ENCODE measurements at regions not wholly inside any gene's neighbourhood (a gene's known extent, or its start where the extent isn't known, plus 50 kb on each side); places are given as distances from the start of the nearest gene placed in this dataset.

DNA sequence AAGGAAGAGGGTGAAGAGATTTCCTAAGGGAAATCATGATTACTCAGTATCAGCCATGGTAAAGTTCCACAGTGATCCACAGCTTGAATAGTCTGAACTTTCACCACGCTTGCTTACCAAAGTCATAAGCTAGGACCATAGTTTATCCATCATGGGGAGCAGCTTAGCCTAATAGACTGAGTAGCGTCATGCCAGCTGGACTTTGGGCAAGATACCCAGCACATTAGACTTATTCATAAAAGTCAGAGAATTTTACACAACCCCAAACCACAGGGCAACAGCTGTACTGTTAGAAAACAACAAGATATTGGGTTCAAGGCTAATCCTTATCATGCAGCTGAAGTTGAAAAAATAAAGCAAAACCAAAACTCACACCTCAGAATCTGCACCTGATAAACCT lies 491.0 kb downstream of the XPNPEP1 start:
- Histone ChIP-seq H3K4me1 (ENCODE audit: control insufficient read depth in 4 of 4, insufficient read depth in 4 of 4, low read length in 3 of 4) (no peaks in the 10 kb centered on the region), H3K27me3 (ENCODE audit: control insufficient read depth in 4 of 4, insufficient read depth in 4 of 4, low read length in 3 of 4) (no peaks in the 10 kb centered on the region), H3K4me3 (ENCODE audit: low read depth in 1 of 3, low read length in 3 of 3) (no peak overlapping the region), H3K9ac (ENCODE audit: low read depth in 1 of 2, low read length in 2 of 2) (no peak overlapping the region), H3K9me3 (ENCODE audit: control insufficient read depth in 4 of 4, low read length in 3 of 4) (no peaks in the 10 kb centered on the region), H3K36me3 (ENCODE audit: control insufficient read depth in 4 of 4, insufficient read depth in 3 of 4, low read depth in 1 of 4, low read length in 3 of 4) (no peaks in the 10 kb centered on the region), H3K27ac (ENCODE audit: low read depth in 1 of 2, low read length in 2 of 2) (no peak overlapping the region)
- 86% methylated on average over 2 of the region's 2 CpGs for WGBS
- no peak for DNase-seq (ENCODE audit: low spot score)
- no peak for TF ChIP-seq HNF4G (IDR thresholded peaks at IDR 0.05)
- no peak for TF ChIP-seq TAF1 (conservative IDR thresholded peaks at IDR 0.05)
- TF ChIP-seq FOXA1 (IDR thresholded peaks at IDR 0.05): no peak
- no peak for TF ChIP-seq RXRA (IDR thresholded peaks at IDR 0.05)
- TF ChIP-seq, protein P1, sequence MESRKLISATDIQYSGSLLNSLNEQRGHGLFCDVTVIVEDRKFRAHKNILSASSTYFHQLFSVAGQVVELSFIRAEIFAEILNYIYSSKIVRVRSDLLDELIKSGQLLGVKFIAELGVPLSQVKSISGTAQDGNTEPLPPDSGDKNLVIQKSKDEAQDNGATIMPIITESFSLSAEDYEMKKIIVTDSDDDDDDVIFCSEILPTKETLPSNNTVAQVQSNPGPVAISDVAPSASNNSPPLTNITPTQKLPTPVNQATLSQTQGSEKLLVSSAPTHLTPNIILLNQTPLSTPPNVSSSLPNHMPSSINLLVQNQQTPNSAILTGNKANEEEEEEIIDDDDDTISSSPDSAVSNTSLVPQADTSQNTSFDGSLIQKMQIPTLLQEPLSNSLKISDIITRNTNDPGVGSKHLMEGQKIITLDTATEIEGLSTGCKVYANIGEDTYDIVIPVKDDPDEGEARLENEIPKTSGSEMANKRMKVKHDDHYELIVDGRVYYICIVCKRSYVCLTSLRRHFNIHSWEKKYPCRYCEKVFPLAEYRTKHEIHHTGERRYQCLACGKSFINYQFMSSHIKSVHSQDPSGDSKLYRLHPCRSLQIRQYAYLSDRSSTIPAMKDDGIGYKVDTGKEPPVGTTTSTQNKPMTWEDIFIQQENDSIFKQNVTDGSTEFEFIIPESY (IDR thresholded peaks at IDR 0.05): no peak
- TF ChIP-seq HNF4A (conservative IDR thresholded peaks at IDR 0.05): no peak
- no peak for TF ChIP-seq JUND (IDR thresholded peaks at IDR 0.05)
- no peak for TF ChIP-seq SP1 (IDR thresholded peaks at IDR 0.05)
- no peak for TF ChIP-seq RAD21 (IDR thresholded peaks at IDR 0.05)
- TF ChIP-seq YY1 (IDR thresholded peaks at IDR 0.05): no peak
- TF ChIP-seq CTCF (IDR thresholded peaks at IDR 0.05; ENCODE audit: low read depth, low read length, missing input control): no peak
- no peak for TF ChIP-seq EGR1 (IDR thresholded peaks at IDR 0.05; ENCODE audit: low read depth in 2 of 2)
- no peak for TF ChIP-seq FOXA2 (IDR thresholded peaks at IDR 0.05)
- TF ChIP-seq, protein P2, sequence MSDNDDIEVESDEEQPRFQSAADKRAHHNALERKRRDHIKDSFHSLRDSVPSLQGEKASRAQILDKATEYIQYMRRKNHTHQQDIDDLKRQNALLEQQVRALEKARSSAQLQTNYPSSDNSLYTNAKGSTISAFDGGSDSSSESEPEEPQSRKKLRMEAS (IDR thresholded peaks at IDR 0.05): no peak
- TF ChIP-seq REST (IDR thresholded peaks at IDR 0.05): no peak
- TF ChIP-seq, protein P3, sequence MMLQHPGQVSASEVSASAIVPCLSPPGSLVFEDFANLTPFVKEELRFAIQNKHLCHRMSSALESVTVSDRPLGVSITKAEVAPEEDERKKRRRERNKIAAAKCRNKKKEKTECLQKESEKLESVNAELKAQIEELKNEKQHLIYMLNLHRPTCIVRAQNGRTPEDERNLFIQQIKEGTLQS (IDR thresholded peaks at IDR 0.05): no peak
- no peak for TF ChIP-seq NR2F2 (IDR thresholded peaks at IDR 0.05)

- no peak overlapping the region for H3K27ac ChIP-seq (ENCODE audit: low read depth in 1 of 2, low read length in 2 of 2)
- H3K36me3 ChIP-seq (ENCODE audit: control insufficient read depth in 4 of 4, insufficient read depth in 3 of 4, low read depth in 1 of 4, low read length in 3 of 4): no peaks in the 10 kb centered on the region
- no peaks in the 10 kb centered on the region for H3K27me3 ChIP-seq (ENCODE audit: control insufficient read depth in 4 of 4, insufficient read depth in 4 of 4, low read length in 3 of 4)
- no peak overlapping the region for H3K9ac ChIP-seq (ENCODE audit: low read depth in 1 of 2, low read length in 2 of 2)
- no peaks in the 10 kb centered on the region for H3K9me3 ChIP-seq (ENCODE audit: control insufficient read depth in 4 of 4, low read length in 3 of 4)
- H3K4me3 ChIP-seq (ENCODE audit: low read depth in 1 of 3, low read length in 3 of 3): no peak overlapping the region
- 70% methylated on average over 2 of the region's 2 CpGs for WGBS
- DNase-seq (ENCODE audit: low spot score): no peak
- H3K4me1 ChIP-seq (ENCODE audit: control insufficient read depth in 4 of 4, insufficient read depth in 4 of 4, low read length in 3 of 4): no peaks in the 10 kb centered on the region
- TF ChIP-seq RAD21 (IDR thresholded peaks at IDR 0.05) (no peak), NR2F2 (IDR thresholded peaks at IDR 0.05) (no peak), HNF4A (conservative IDR thresholded peaks at IDR 0.05) (no peak), FOXA2 (IDR thresholded peaks at IDR 0.05) (no peak), TAF1 (conservative IDR thresholded peaks at IDR 0.05) (no peak), RXRA (IDR thresholded peaks at IDR 0.05) (no peak), GABPA (IDR thresholded peaks at IDR 0.05 in 1 of 2, conservative IDR thresholded peaks at IDR 0.05 in 1 of 2) (no peak), YY1 (IDR thresholded peaks at IDR 0.05) (no peak), CTCF (IDR thresholded peaks at IDR 0.05; ENCODE audit: low read depth, low read length, missing input control) (no peak), JUND (IDR thresholded peaks at IDR 0.05) (no peak), HNF4G (IDR thresholded peaks at IDR 0.05) (no peak)
- TF ChIP-seq, protein P1 (IDR thresholded peaks at IDR 0.05): no peak
- TF ChIP-seq, protein P2 (IDR thresholded peaks at IDR 0.05): no peak
Observed at GRCh38 chr10:109430799-109431198, 492.5 kb downstream of the XPNPEP1 start.

All from liver (tissue), 8 donors.